COLO829 (cell line): ENCODE measurements at regions not wholly inside any gene's neighbourhood (a gene's known extent, or its start where the extent isn't known, plus 50 kb on each side); places are given as distances from the start of the nearest gene placed in this dataset.
"Not testable (repeated sequence)": the region's sequence is repeated elsewhere in the genome, so short reads cannot be mapped to it uniquely, and the experiment has no call there.

Experiments used
- DNase-seq: peaks from one replicate; pipeline ENCODE4 v3.0.0; 2012; ENCODE audit warnings: low spot score

DNA sequence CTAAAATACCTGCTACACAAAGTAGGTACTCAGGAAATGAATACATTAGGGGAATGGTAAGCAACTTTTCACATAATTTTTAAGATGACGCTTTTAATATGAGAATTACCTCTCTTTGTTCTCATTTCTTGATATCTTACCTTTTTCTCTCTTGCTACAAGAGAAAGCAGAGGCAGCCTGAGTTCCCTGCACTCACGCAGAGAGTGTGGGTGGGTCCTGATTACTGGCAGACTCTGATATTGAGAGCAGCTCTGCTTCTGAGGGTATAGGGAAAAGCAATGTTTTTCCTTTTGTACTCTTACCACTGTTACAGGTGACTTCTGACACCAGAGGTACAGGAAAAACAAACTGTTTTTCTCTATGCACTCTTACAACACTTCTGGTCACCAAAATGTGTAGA is 420.2 kb upstream of the TMTC1 start:
- DNase-seq, result no peak

DNA sequence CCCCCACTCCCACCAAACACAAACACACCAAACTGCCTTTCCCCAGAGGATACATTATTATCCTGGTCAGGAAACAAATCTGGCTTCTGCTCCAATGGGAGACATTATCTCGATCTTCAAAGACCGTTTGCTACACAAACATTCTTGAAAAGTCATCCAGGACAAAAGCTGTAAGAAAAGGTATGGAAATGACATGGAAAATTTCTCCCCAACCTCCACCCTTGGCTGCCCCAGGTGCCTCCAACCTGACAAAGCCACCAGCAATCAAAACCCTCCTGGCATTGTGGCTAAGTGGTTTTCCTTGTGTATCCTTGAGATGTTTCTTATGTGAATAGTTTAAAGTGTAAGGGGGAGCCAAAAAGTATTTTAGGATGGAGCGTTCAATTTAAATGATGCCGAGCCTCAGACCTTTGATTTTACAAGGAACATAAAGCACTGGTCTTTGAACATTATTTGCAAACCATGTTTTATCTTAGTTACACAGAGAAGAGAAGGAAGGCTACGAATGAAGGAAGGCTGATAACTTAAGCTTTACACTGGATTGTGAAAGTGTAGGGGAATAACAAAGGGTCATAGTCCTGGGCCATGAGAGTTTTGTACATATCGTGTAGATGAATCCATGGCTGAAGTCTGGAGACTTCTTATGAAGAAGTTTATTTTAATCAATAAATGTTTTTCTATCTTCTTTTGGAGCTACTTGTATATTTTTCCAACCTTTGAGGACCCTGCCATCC is 418.9 kb upstream of the TMTC1 start:
- no peak for DNase-seq

DNA sequence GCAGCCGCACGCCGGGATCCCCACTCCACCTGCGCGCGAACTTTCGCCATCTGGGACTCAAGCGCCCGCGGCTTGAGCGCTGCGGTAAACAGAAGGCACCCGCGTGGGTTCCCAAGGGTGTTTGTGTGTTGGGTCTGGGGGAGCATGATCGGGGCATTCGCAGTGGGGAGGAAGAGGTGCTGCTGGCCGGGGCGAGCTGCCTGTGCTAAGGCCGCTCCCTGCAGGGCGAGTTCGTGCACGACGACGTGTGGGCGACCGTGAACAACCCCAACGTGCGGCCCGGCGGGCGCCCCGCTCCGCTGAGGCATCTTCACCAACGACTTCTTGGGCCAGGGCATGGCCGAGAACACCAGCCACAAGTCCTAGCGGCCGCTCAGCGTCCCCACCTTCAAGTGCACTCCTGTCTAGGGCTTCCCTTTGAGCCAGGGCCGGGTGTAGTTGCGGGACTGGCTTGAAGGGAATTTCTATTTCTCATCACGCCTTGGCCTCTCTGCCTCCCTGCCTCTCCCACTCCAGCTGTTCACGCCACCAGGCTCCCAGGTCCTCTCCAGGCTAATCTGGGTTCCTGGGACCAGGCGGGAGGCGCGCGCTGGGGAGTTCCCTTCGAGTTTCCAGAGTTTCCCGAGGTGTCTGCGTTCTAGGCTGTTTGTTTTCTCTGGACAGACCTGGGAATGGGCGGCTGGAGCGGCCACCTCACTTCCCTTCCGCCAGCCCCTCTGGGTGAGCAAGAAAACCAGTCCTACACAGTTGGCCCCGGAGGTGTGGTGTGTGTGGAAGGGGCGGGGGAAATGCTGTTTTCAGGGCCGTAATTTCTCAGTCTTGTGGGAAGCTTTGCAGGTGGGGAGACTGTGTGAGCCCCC is 417.8 kb upstream of the TMTC1 start:
- no peak for DNase-seq

DNA sequence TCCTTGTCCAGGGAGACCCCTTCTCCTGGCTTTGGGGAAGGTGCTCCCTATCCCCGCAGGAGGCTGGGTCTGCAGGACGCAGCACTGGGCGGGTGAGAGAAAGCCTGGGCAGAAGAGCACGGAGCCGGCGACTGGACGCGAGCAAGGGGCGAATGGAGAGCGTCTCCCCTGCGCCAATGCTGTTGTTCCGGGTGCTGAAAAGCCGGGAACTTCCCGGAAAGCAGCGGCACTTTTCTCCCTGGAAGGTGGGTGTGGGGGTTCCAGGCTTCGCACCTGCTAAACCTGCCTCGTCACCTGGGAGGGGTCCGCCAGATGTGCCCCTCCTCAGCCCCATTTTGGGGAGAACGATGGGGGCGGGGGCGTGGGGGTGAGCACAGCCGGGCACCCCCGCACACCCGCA is 417.1 kb upstream of the TMTC1 start:
- DNase-seq, result no peak

DNA sequence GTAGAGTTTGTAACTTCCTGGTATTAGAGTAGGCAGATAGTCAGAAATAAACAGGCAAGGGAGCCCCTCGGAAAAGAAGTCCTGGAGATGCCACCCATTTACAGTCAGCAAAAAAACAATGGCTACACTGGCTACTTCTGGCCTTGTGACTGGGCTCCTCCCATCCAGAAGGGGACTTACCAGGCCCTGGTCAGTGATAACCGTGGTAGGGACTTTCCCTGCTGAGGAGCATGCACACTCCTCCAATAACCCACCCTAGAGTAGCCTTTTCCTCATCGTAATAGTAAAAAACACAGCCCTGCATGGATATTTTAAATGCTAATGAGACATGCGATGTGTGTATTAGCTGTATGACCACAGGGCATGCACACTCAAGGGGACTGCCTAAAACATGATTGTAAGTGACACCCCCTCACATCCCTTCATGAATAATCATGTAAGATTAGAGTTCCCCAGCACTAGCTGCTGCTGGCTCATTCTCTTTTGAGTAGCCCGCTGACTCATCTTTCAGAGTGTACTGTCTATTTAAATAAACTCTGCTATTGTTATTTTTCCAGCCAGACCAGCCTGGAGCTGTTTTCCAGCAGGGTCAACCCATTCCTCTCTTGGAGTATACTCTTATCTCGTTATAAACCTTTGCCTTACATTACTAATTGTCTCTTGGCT is 413.8 kb upstream of the TMTC1 start:
- DNase-seq, result peak; percentile 37

DNA sequence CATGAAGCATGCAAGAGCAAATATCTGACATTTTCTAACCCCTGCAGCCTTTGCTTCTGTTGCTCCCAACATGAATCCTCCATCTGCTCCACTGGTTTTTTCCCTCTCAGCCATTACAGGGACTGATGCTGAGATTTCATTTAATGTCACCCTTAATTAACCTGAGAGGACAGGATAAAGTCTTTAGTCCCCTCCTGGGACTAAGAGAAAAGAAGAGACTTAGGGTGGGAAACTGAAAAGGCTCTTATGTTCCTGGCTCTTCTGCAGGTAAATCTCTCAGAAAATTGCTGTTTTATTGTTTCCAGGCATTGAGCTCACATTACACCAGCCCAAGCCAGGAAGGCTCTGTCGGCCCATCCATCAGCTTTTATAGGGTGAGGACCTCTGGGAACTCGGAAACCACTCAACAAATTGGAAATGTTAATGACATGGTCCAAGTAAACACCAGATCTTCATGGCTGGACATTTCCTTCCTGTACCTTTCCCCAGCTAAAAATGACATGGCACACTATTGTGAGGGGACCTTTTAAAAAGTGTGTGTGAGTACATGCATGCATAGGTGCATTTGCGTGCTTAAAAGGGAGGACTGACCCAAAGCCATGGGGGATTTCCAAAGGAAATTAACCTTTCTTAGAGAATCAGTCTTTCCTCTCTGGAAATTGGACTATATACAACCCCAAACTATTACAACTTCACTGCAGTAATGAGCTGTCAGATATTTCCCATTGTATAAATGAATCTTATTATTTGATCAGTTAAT is 408.1 kb upstream of the TMTC1 start:
- no peak for DNase-seq

DNA sequence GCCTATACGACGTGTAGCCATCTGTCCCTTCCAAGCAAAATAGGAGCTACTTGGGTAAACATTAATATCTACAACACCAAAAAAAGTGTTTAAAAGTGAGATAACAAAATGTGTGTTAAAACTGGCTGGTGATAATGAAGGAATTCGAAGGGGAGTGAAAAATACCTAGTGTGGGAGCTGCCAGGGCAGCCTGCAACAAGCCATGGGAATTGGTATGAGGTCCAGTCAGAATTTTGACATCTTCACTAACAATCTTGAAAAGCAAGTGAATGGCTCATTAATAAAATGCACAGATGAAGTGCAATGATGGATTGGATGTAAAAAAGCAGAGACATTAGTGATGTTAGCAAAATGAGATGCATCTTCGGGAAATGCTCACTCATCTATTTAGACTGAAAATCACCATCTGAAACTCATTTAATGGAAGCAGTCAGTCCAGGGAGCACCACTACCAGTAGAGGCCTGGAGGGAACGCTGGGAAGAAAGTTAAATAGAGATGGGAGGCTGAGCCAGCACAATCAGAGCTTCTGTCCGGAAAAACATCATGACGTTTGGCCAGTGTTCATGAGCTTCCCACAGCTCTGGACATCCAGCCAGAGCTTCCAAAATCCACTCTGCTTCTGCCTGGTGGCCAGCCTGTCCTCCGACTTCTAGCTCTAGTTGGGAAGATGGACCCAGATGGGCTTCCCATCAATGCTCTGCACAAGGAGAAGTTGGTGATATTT is 405.0 kb upstream of the TMTC1 start:
- DNase-seq, result no peak

DNA sequence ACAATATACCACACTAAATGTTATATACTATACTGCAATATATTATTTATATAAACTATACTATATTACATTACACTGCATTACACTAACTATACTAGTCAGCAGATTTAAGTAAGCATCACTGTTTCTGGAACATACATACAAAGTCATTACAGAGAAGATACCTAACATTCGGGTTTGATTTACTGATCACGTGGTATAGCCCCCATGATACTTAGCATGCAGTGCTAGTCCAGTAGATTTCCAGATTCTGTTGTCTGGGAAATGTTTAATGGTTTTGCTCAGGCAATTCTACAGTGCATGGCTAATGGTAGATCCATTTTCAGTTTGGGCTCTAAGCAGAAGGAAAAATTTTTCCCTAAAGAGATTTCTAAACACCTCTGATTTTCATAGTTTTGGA is 403.7 kb upstream of the TMTC1 start:
- DNase-seq, result no peak

DNA sequence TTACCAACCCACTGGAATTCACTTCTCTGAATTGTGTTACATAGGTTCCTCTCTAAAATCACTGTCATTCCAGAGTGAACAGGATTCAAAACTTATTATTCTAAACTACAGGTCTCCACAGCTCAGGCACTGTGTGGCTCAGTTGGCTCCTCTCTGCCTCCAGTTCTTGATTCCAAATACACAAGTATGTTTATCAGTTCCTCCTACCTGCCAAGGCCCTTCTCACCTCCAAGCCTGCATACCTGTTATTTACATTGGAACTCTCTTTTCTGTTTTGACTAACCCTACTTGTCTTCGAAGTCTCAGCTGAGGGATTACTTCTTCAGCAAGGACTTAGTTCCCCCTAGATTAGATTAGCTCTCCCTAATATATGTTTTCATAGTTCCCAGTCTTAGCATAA is 397.6 kb upstream of the TMTC1 start:
- DNase-seq, result no peak

DNA sequence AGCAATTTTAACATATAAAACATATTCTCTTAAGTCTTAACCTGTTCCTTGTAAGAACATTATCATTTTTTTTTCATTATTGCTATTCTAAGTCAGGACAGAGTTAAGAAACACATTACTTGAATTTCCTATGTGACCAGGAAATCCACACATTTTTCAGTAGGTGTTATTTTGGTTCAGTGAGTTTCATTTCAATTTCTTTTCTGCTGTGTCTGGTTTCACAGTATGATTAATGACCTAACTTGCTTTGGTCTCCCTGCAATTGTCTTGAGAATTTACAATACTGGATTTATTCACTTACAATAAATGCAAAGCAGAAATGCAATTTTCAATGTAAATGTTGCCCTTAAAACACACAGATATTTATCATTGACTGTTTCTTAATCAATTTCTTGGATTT is 396.9 kb upstream of the TMTC1 start:
- no peak for DNase-seq

DNA sequence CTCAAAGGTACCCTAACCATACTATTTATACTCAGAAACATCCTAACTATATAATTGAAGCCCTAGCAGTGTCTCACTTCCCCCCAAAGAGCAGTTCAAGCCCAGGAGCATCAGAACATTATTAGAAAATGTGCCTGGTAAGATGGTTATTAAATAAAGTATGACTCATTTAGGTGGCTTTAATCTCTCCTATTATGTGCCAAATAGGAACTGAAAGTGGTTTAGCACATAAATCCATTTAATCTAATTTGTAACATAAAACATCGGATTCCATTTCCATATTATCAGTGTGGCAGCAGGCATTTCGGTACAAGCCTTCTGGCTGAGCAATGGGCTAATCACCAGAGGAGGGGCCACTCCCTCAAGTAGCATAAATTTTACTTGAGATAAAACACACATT is 395.2 kb upstream of the TMTC1 start:
- DNase-seq, result no peak

DNA sequence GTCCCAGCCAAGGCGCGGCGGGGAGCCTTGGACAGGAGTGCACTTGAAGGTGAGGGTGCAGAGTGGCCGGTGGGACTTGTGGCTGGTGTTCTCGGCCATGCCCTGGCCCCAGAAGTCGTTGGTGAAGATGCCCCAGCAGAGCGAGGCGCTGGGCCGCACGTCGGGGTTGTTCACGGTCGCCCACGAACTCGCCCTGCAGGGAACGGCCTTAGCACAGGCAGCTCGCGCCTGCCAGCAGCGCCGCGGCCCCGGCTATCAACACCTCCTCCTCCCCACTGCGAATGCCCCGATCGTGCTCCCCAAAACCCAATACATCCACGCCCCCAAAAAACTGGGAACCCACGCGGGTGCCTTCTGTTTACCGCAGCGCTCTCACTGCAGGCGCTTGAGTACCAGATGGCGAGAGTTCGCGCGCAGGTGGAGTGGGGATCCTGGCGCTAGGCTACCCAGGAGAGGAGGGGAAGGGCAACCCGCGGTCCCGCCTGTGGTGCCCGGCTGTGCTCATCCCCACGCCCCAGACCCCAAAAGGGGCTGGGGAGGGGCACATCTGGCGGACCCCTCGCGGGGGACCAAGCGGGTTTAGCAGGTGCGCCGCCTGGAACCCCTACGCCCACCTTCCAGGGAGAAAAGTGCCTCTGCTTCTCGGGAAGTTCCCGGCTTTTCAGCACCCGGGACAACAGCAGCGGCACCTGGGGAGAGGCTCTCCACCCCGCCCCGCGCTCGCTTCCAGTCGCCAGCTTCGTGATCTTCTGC is 386.3 kb upstream of the TMTC1 start:
- no peak for DNase-seq

DNA sequence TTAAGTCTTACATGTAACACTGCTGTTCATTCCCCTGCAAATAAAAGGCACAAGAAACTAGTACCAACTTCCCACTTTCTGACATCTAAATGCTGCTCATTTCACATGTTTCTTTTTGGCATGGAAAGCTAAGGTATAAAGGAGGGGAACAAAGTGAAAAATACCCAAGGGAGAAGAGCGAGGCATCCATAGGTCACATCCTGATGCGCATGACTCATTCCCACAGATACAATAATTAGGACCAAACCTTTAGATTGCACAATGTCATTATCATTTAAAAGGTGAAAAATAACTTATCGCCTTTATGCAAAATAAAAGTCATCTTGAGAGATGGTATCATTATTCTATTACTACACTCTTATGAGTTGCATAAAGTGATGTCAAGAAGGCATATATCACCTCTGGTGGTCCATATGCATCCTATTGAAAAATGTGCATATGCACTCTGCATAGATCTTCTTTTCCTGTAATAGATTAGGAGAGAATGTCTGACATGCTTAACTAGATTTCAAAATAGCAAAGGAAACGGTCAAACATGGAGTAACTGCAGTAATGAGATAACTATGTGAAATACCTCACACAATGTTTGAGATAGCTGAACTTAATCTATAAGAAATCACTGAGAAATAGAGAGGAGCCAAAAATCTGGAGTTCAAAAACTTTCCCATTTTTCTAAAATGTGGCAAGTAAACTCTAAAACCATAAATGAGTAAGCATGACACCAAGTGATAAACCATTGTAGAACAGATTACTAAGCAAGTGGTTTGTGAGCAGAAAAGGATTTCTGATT is 382.5 kb upstream of the TMTC1 start:
- no peak for DNase-seq

DNA sequence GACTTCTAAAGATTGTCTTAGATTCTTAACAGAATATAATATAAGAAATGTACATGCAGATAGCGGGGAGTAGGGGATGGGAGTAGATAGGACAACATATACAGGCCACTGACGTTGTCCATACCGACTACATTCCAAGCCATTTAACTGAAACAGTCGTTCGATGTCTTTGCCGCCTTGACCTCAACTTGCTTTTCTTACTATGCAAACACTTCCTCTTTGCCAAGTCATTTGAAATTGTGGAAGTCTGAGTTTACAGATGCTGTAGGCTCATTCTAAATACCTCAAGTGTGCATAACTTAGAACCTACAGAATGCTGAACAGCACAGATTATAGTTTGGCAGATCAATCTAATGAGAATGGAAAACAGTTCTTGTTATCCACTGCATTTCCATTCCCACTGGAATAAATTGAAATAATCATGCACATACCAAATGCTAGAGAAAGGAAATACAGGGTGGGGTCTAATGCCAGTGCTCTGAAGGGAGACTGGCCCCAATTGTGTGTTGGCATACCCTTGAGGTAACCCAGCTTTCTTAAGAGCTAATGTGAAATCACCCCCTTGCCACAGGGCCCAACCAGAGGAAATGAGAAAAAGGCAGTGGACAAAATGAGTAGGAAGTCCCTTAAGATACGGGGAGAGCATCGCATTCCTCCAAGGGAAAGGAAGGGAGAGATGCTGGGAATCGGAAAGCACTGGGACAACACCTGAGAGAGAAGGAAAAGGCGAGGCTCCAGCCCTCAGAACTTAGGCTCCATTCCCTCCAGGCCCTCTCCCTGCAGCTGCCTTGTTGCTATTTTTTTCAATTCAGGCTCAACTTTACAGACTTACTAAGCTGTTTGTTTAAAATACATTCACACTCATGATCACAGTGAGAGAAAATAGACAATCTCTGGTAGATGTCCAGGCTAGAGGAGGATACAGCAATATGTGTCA is 380.9 kb upstream of the TMTC1 start:
- no peak for DNase-seq

DNA sequence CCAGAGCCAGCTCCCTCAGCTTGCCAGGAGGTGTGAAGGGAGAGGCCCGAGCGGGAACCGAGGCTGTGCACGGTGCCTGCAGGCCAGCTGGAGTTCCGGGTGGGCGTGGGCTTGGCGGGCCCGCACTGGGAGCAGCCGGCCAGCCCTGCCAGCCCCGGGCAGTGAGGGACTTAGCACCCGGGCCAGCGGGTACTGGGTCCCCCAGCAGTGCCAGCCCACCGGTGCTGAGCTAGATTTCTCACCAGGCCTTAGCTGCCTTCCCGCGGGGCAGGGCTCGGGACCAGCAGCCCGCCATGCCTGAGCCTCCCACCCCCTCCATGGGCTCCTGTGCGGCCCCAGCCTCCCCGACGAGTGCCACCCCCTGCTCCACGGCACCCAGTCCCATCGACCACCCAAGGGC is 373.1 kb upstream of the TMTC1 start:
- DNase-seq, result not testable (repeated sequence)

DNA sequence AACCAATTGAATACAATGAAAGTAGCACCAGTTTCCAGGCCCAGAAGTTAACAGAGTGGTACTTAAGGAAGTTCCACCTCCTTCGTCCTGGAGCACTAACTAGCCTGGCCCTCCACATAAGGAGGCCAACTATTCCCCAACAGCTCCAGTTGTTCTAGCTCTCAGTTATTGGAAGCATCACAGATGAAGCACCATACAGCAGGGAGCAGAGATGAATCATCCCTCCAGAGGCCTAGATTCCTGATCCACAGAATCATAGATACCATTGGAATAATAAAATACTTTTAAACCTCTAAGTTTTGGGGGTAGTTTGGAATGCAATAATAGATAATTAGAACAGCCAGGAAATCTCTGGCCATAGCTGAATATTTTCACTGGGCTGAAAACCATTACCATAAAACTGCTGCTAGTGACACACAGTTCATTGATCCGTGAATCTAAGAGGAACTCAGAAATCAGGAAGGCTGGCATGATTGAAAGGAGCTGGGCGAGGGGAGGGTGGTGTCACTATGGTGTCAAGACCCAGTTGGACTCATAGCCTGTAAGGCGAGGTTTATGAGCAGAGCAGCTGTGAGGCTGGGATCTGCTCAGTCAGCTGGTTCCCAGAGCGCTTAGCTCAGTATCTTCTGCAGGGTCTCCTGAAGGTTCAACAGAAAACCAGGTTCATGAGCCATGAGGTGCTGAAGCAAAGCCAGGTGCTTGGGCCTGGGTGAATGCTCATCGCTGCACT is 371.4 kb upstream of the TMTC1 start:
- DNase-seq, result no peak

DNA sequence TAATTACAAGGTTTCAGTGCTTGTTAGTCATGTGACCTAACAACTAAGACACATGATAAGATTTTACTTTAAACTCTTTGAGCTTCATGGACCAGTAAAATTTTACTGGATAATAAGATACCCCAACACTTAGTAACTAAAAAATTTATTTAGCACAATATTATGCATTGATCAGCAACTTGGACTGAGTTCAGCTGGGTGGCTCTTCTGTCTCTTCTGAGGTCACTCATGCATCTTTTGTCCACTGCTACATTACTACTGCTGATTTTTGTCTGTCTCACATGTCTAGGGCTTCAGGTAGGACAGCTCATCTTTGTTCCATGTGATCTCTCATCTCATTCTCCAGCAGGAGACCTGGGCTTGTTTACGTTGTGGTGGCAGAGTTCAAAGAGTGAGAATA is 370.2 kb upstream of the TMTC1 start:
- DNase-seq, result no peak

DNA sequence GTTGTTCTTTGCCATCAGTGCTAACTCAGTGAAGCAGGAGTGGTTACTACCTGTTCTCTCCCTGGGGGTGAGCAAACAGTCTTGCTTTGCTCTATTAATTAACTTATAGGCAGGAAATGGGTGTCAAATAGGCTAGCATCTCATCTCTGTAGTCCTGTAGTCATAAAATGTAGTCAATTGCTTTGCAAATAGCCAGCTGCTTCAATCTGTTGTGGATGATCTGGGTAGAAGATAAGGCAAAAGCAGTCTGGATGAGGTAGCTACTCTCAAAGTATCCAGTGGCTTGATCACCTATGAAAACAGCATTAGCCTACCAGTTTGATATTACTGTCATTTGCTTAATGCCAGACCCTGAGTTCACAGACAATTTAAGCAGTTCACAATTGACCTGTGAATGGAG is 369.0 kb upstream of the TMTC1 start:
- no peak for DNase-seq
